Panc1 (cell line): ENCODE measurements at regions not wholly inside any gene's neighbourhood (a gene's known extent, or its start where the extent isn't known, plus 50 kb on each side); places are given as distances from the start of the nearest gene placed in this dataset.

ENCODE experiments used
- ATAC-seq: fragments of 200-7000 bp; cut with Tn5 transposase; 2 replicates; pipeline ENCODE4 v1.9.1; 2020; ENCODE audit warnings: mild to moderate bottlenecking, moderate library complexity
- BruUV-seq: library from RNA; stranded (reverse); fragments of 400-500 nt; replicated peaks from 2 replicates; lab custom pipeline; 2021; lab: Mats Ljungman, UMichigan
- CTCF ChIA-PET: fragments of 300-600 bp; sonication (Branson Sonifier 250); formaldehyde crosslinking; loops from one replicate; lab custom pipeline; 2022; ENCODE audit warnings: antibody characterized with exemption; lab: Charles Lee
- POLR2A ChIA-PET: fragments of 300-600 bp; sonication (Branson Sonifier 250); formaldehyde crosslinking; loops from one replicate; lab custom pipeline; 2022; ENCODE audit warnings: antibody characterized with exemption; lab: Charles Lee
- DNase-seq: peaks from one replicate; pipeline ENCODE4 v3.0.0-alpha.2; 2010; ENCODE audit warnings: low read depth, low spot score
- H3K27ac ChIP-seq: 2 replicates; pipeline ENCODE4 v1.5.1; 2011; ENCODE audit warnings: mild to moderate bottlenecking, low read length, inconsistent platforms
- H3K27me3 ChIP-seq: fragments of 200-500 bp; sonication (Bioruptor generic); 2 replicates; pipeline ENCODE4 v1.6.0; 2014; ENCODE audit warnings: low read length, inconsistent platforms; ENCODE audit not compliant: control insufficient read depth, insufficient read depth
- H3K36me3 ChIP-seq: fragments of 200-500 bp; sonication (Bioruptor generic); 2 replicates; pipeline ENCODE4 v1.5.1; 2014; ENCODE audit warnings: inconsistent platforms, mild to moderate bottlenecking, low read length, moderate library complexity; ENCODE audit not compliant: control insufficient read depth, insufficient read depth
- H3K4me1 ChIP-seq: 2 replicates; pipeline ENCODE4 v1.5.1; 2011; ENCODE audit warnings: inconsistent platforms, mild to moderate bottlenecking, low read length, moderate library complexity; ENCODE audit not compliant: control insufficient read depth, insufficient read depth
- H3K4me3 ChIP-seq, 2 experiments: 2 replicates each; pipeline ENCODE4 v1.5.1; 2011 to 2012; ENCODE audit warnings: low read depth in 2 of 2, low read length in 2 of 2, mild to moderate bottlenecking in 2 of 2, inconsistent platforms in 1 of 2, moderate library complexity in 1 of 2
- H3K9me3 ChIP-seq: fragments of 200-500 bp; sonication (Bioruptor generic); 2 replicates; pipeline ENCODE4 v1.5.1; 2014; ENCODE audit warnings: low read depth, mild to moderate bottlenecking, inconsistent platforms, low read length, moderate library complexity; ENCODE audit not compliant: control insufficient read depth, insufficient read depth
- CTCF ChIP-seq: fragments of 450-650 bp; IDR thresholded peaks from 2 replicates; pipeline ENCODE4 v1.5.1; 2017; ENCODE audit warnings: mild to moderate bottlenecking
- POLR2AphosphoS5 ChIP-seq: IDR thresholded peaks from 2 replicates; pipeline ENCODE4 v1.6.1; 2012; ENCODE audit warnings: mild to moderate bottlenecking, low read depth, low read length, moderate library complexity
- REST ChIP-seq, 2 experiments: IDR thresholded peaks; 2 replicates each; pipeline ENCODE4 v1.6.1; 2011 to 2012; ENCODE audit warnings: low read depth in 2 of 2, control low read depth in 1 of 2, low read length in 1 of 2, mild to moderate bottlenecking in 1 of 2, moderate library complexity in 1 of 2; ENCODE audit not compliant: insufficient read depth in 1 of 2
- SIN3A ChIP-seq: IDR thresholded peaks from 2 replicates; pipeline ENCODE4 v1.6.1; 2012; ENCODE audit warnings: low read depth, mild to moderate bottlenecking, low read length, moderate library complexity, borderline replicate concordance; ENCODE audit not compliant: insufficient read depth
- TCF7L2 ChIP-seq: IDR thresholded peaks from 2 replicates; pipeline ENCODE4 v1.6.1; 2011; ENCODE audit warnings: mild to moderate bottlenecking, low read depth, low read length, inconsistent platforms
- in situ Hi-C: cut with HindIII; loops from 2 replicates; pipeline ENCODE4 v1.10.0; 2016; ENCODE audit warnings: low sequenced_read_pairs, low pct_unique_long_range_greater_than_20kb
- intact Hi-C: fragments of 100-400 bp; cut with micrococcal nuclease; formaldehyde crosslinking; loops from one replicate; pipeline ENCODE4 v1.10.0; 2022; ENCODE audit not compliant: unreplicated experiment

DNA sequence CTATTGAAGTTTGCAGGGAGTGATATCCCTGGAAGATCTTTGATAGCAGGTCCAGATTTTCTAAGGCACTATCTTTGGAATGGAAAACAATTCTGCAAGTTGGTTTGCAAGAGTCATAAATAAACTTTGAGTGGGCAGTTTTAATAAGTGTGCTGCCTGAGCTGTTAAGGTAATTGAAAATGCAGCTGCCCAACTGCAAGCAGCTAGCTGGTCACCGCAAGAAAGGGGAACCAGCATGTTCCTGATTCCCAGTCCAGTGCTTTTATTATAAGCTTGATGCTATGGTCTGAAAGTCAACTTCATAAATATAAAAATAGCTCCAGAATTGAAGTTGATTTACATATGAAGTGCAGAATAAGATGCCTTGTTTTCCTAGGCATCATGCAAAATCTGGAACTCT lies 308.4 kb downstream of the ZNF248 start:
- H3K36me3 ChIP-seq, result no peaks in the 10 kb centered on the region
- BruUV-seq, result no TSS peak
- intact Hi-C loops, result no loop called here
- H3K27ac ChIP-seq, result no peak overlapping the region
- H3K4me3 ChIP-seq, result no peak overlapping the region
- no peak for ATAC-seq
- no peaks in the 10 kb centered on the region for H3K4me1 ChIP-seq
- no peak for TF ChIP-seq CTCF
- TF ChIP-seq SIN3A, result no peak
- no peak for TF ChIP-seq POLR2AphosphoS5
- no peak for TF ChIP-seq REST (IDR thresholded peaks at IDR 0.05; ENCODE audit: insufficient read depth in 1 of 2, low read depth in 2 of 2, low read length in 1 of 2)
- TF ChIP-seq TCF7L2, result no peak
- CTCF ChIA-PET, result no interaction called here
- in situ Hi-C loops, result no loop called here
- no peaks in the 10 kb centered on the region for H3K27me3 ChIP-seq
- no peaks in the 10 kb centered on the region for H3K9me3 ChIP-seq
- POLR2A ChIA-PET, result no interaction called here
- DNase-seq, result no peak

GRCh38 chr10:37535459-37536246 lies 321.8 kb downstream of the ZNF248 start:
- CTCF ChIA-PET, result no interaction called here
- Histone ChIP-seq H3K4me3 (no peak overlapping the region), H3K27me3 (no peaks in the 10 kb centered on the region), H3K36me3 (no peaks in the 10 kb centered on the region), H3K9me3 (no peaks in the 10 kb centered on the region), H3K27ac (no peak overlapping the region), H3K4me1 (no peaks in the 10 kb centered on the region)
- POLR2A ChIA-PET, result no interaction called here
- in situ Hi-C loops (no loop called here), intact Hi-C loops (no loop called here)
- TF ChIP-seq SIN3A (no peak), POLR2AphosphoS5 (no peak), CTCF (no peak), REST (IDR thresholded peaks at IDR 0.05; ENCODE audit: insufficient read depth in 1 of 2, low read depth in 2 of 2, low read length in 1 of 2) (no peak), TCF7L2 (no peak)
- DNase-seq, result no peak
- no TSS peak for BruUV-seq
- no peak for ATAC-seq
